Prostate gland (tissue), 2 donors: ENCODE measurements at regions not wholly inside any gene's neighbourhood (a gene's known extent, or its start where the extent isn't known, plus 50 kb on each side); places are given as distances from the start of the nearest gene placed in this dataset.

Experiments used
- DNase-seq: peaks from one replicate; pipeline ENCODE4 v3.0.0-alpha.2; 2019; ENCODE audit warnings: low spot score
- H3K27ac ChIP-seq, 2 donors: fragments of 200-600 bp; sonication (generic); 2 replicates each; pipeline ENCODE4 v1.5.1; 2017 to 2019
- H3K27me3 ChIP-seq: fragments of 200-600 bp; sonication (generic); replicated peaks from 2 replicates; pipeline ENCODE4 v1.5.1; 2019; ENCODE audit not compliant: insufficient read depth
- H3K36me3 ChIP-seq, 2 donors: fragments of 200-600 bp; sonication (generic); 1 replicate in 1 of 2; 2 replicates in 1 of 2; pipeline versions ENCODE4 v1.5.1 to v1.8.1; 2017 to 2019
- H3K4me1 ChIP-seq: fragments of 200-600 bp; sonication (generic); replicated peaks from 2 replicates; pipeline ENCODE4 v1.5.1; 2019
- H3K4me3 ChIP-seq, 2 donors: fragments of 200-600 bp; sonication (generic); 2 replicates each; pipeline ENCODE4 v1.5.1; 2017 to 2019
- H3K9me3 ChIP-seq: fragments of 200-600 bp; sonication (generic); 2 replicates; pipeline ENCODE4 v1.5.1; 2017
- CTCF ChIP-seq, 4 experiments: fragments of 200-600 bp in 2 of 4; fragments of 450-650 bp in 2 of 4; sonication (generic) in 2 of 4; IDR thresholded peaks; 1 replicate in 3 of 4; 2 replicates in 1 of 4; pipeline ENCODE4 v1.5.1; 2016 to 2019; ENCODE audit warnings: antibody characterized with exemption in 4 of 4, mild to moderate bottlenecking in 2 of 4, moderate library complexity in 2 of 4
- POLR2A ChIP-seq: fragments of 450-650 bp; IDR thresholded peaks from one replicate; pipeline ENCODE4 v1.6.1; 2016; ENCODE audit warnings: antibody characterized with exemption, mild to moderate bottlenecking
- POLR2AphosphoS5 ChIP-seq: sonication (generic); formaldehyde crosslinking; IDR thresholded peaks from one replicate; pipeline ENCODE4 v1.6.1; 2017; ENCODE audit warnings: antibody characterized with exemption
- WGBS: methylation state at CpG from one replicate; pipeline ENCODE4 v1.1.5; 2018; 5-methylcytosine and 5-hydroxymethylcytosine counted together
- intact Hi-C: fragments of 100-400 bp; cut with DNase I; formaldehyde crosslinking; loops from one replicate; pipeline ENCODE4 v1.14.2; 2022

- Histone ChIP-seq H3K4me1 (no peaks in the 10 kb centered on the region), H3K27ac (no peak overlapping the region), H3K4me3 (no peak overlapping the region), H3K27me3 (no peaks in the 10 kb centered on the region), H3K36me3 (no peaks in the 10 kb centered on the region), H3K9me3 (no peaks in the 10 kb centered on the region)
- 94% methylated on average over 3 of the region's 3 CpGs for WGBS
- TF ChIP-seq POLR2A (no peak), CTCF (IDR thresholded peaks at IDR 0.05) (no peak), POLR2AphosphoS5 (no peak)
- DNase-seq: no peak
- intact Hi-C loops: no loop called here
Observed at GRCh38 chr10:36794981-36795380, 330.4 kb upstream of the ANKRD30A start.

DNA sequence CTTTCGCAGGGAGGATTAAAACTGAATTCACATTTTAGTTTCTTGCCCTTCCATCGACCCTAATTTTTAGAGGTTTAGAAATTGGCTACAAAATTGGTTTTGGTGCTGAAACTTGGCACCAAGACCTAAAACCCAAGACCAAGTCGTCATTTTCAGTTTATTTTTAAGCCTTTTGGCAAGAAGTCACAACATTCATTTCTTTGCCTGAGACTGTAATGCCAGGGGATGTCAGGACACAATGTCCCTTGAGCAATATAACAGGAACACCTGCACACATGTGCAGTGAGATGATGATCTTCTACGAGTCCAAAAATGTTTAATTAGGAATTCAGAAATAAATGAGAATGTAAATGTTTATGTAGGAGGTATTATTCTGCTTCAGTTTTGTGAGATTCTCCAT lies 335.4 kb upstream of the ANKRD30A start:
- TF ChIP-seq CTCF (IDR thresholded peaks at IDR 0.05) (no peak), POLR2A (no peak), POLR2AphosphoS5 (no peak)
- Histone ChIP-seq H3K27ac (no peak overlapping the region), H3K36me3 (no peaks in the 10 kb centered on the region), H3K4me3 (no peak overlapping the region), H3K9me3 (no peaks in the 10 kb centered on the region), H3K27me3 (no peaks in the 10 kb centered on the region), H3K4me1 (no peaks in the 10 kb centered on the region)
- DNase-seq: no peak
- intact Hi-C loops: no loop called here
- 22% methylated on average over 4 of the region's 4 CpGs for WGBS

GRCh38 chr10:36788152-36788551 lies 337.2 kb upstream of the ANKRD30A start:
- H3K27ac ChIP-seq: no peak overlapping the region
- no peaks in the 10 kb centered on the region for H3K27me3 ChIP-seq
- H3K4me3 ChIP-seq: no peak overlapping the region
- H3K4me1 ChIP-seq: no peaks in the 10 kb centered on the region
- intact Hi-C loops: no loop called here
- 86% methylated on average over 2 of the region's 2 CpGs for WGBS
- H3K9me3 ChIP-seq: no peaks in the 10 kb centered on the region
- TF ChIP-seq POLR2AphosphoS5 (no peak), POLR2A (no peak), CTCF (IDR thresholded peaks at IDR 0.05) (no peak)
- no peaks in the 10 kb centered on the region for H3K36me3 ChIP-seq
- no peak for DNase-seq

GRCh38 chr10:36783400-36783799 lies 342.0 kb upstream of the ANKRD30A start:
- Histone ChIP-seq H3K36me3 (no peaks in the 10 kb centered on the region), H3K4me1 (no peaks in the 10 kb centered on the region), H3K27ac (no peak overlapping the region), H3K4me3 (no peak overlapping the region), H3K9me3 (no peaks in the 10 kb centered on the region), H3K27me3 (no peaks in the 10 kb centered on the region)
- no peak for TF ChIP-seq POLR2A
- TF ChIP-seq POLR2AphosphoS5: no peak
- TF ChIP-seq CTCF (IDR thresholded peaks at IDR 0.05): no peak
- no peak for DNase-seq
- 73% methylated on average over 5 of the region's 5 CpGs for WGBS
- intact Hi-C loops: no loop called here

DNA sequence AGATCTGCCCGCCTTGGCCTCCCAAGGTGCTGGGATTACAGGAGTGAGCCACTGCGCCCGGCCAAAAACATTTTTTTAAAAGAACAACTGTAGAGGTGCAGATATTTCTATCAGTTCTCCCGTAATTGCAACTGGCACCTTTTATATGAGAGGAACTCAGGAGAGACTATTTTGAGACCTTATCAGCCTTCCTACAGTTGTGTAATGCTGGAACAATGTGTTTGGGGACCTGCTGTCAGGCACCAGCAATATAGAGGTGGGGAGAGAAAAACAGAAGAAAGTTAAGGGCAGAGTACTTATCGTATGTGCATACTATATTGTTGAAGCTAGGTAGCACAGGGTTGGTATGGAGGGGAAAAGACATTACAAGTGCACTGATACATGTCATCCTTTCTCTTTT lies 343.8 kb upstream of the ANKRD30A start:
- Histone ChIP-seq H3K36me3 (no peaks in the 10 kb centered on the region), H3K27me3 (no peaks in the 10 kb centered on the region), H3K4me1 (no peaks in the 10 kb centered on the region), H3K9me3 (no peaks in the 10 kb centered on the region), H3K27ac (no peak overlapping the region), H3K4me3 (no peak overlapping the region)
- intact Hi-C loops: no loop called here
- DNase-seq: no peak
- 79% methylated on average over 5 of the region's 5 CpGs for WGBS
- TF ChIP-seq POLR2A (no peak), POLR2AphosphoS5 (no peak), CTCF (IDR thresholded peaks at IDR 0.05) (no peak)
